SK-N-SH treated with all-trans-retinoic acid at 6 μM for 48 hours (cell line): ENCODE measurements at regions not wholly inside any gene's neighbourhood (a gene's known extent, or its start where the extent isn't known, plus 50 kb on each side); places are given as distances from the start of the nearest gene placed in this dataset.

Experiments used
- BACH2 ChIP-seq: fragments of 250-450 bp; sonication (Bioruptor Pico); IDR thresholded peaks from 2 replicates; pipeline ENCODE4 v1.9.0; 2021; ENCODE audit warnings: mild to moderate bottlenecking, borderline replicate concordance
- OSR1 ChIP-seq: fragments of 250-450 bp; sonication (Bioruptor Pico); IDR thresholded peaks from 2 replicates; pipeline ENCODE4 v1.8.0; 2022; ENCODE audit warnings: moderate library complexity, mild to moderate bottlenecking, inconsistent platforms
- PATZ1 ChIP-seq: fragments of 250-450 bp; sonication (Bioruptor Pico); IDR thresholded peaks from 2 replicates; pipeline ENCODE4 v1.8.0; 2020; ENCODE audit warnings: mild to moderate bottlenecking, moderate library complexity, borderline replicate concordance
- RARB ChIP-seq: fragments of 250-450 bp; sonication (Bioruptor Pico); IDR thresholded peaks from 2 replicates; pipeline ENCODE4 v1.8.0; 2021; ENCODE audit warnings: mild to moderate bottlenecking, moderate library complexity
- ZFP3 ChIP-seq: fragments of 250-450 bp; sonication (Bioruptor Pico); IDR thresholded peaks from 2 replicates; pipeline ENCODE4 v1.5.0; 2020; ENCODE audit warnings: mild to moderate bottlenecking, moderate library complexity
- ZFP30 ChIP-seq: fragments of 450-650 bp; formaldehyde crosslinking; IDR thresholded peaks from 2 replicates; pipeline ENCODE4 v1.5.0; 2022; ENCODE audit warnings: mild to moderate bottlenecking, moderate library complexity
- ZNF565 ChIP-seq: fragments of 450-650 bp; formaldehyde crosslinking; conservative IDR thresholded peaks from 2 replicates; pipeline ENCODE4 v1.5.0; 2020; ENCODE audit warnings: low read depth, mild to moderate bottlenecking, moderate library complexity
- TF ChIP-seq, protein P1 (sequence below): fragments of 250-450 bp; sonication (Bioruptor Pico); IDR thresholded peaks from 2 replicates; pipeline ENCODE4 v1.5.0; 2020; ENCODE audit warnings: mild to moderate bottlenecking, moderate library complexity
- TF ChIP-seq, protein P2 (sequence below): fragments of 250-450 bp; sonication (Bioruptor Pico); IDR thresholded peaks from 2 replicates; pipeline ENCODE4 v1.5.1; 2020; ENCODE audit warnings: low read depth, mild to moderate bottlenecking, moderate library complexity
- TF ChIP-seq, protein P3 (sequence below): fragments of 250-450 bp; sonication (Bioruptor Pico); IDR thresholded peaks from 2 replicates; pipeline ENCODE4 v1.8.0; 2021; ENCODE audit warnings: low read depth, mild to moderate bottlenecking, moderate library complexity, borderline replicate concordance

- TF ChIP-seq PATZ1 (CRISPR knock-in tag), result no peak
- TF ChIP-seq, protein P1, sequence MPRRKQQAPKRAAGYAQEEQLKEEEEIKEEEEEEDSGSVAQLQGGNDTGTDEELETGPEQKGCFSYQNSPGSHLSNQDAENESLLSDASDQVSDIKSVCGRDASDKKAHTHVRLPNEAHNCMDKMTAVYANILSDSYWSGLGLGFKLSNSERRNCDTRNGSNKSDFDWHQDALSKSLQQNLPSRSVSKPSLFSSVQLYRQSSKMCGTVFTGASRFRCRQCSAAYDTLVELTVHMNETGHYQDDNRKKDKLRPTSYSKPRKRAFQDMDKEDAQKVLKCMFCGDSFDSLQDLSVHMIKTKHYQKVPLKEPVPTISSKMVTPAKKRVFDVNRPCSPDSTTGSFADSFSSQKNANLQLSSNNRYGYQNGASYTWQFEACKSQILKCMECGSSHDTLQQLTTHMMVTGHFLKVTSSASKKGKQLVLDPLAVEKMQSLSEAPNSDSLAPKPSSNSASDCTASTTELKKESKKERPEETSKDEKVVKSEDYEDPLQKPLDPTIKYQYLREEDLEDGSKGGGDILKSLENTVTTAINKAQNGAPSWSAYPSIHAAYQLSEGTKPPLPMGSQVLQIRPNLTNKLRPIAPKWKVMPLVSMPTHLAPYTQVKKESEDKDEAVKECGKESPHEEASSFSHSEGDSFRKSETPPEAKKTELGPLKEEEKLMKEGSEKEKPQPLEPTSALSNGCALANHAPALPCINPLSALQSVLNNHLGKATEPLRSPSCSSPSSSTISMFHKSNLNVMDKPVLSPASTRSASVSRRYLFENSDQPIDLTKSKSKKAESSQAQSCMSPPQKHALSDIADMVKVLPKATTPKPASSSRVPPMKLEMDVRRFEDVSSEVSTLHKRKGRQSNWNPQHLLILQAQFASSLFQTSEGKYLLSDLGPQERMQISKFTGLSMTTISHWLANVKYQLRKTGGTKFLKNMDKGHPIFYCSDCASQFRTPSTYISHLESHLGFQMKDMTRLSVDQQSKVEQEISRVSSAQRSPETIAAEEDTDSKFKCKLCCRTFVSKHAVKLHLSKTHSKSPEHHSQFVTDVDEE (CRISPR knock-in tag), result no peak
- TF ChIP-seq, protein P2, sequence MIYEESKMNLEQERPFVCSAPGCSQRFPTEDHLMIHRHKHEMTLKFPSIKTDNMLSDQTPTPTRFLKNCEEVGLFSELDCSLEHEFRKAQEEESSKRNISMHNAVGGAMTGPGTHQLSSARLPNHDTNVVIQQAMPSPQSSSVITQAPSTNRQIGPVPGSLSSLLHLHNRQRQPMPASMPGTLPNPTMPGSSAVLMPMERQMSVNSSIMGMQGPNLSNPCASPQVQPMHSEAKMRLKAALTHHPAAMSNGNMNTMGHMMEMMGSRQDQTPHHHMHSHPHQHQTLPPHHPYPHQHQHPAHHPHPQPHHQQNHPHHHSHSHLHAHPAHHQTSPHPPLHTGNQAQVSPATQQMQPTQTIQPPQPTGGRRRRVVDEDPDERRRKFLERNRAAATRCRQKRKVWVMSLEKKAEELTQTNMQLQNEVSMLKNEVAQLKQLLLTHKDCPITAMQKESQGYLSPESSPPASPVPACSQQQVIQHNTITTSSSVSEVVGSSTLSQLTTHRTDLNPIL (CRISPR knock-in tag), result no peak
- TF ChIP-seq ZNF565 (CRISPR knock-in tag), result no peak
- no peak for TF ChIP-seq ZFP30 (CRISPR knock-in tag)
- TF ChIP-seq BACH2 (CRISPR knock-in tag), result no peak
- TF ChIP-seq ZFP3 (CRISPR knock-in tag), result no peak
- TF ChIP-seq OSR1 (CRISPR knock-in tag), result no peak
- TF ChIP-seq, protein P3, sequence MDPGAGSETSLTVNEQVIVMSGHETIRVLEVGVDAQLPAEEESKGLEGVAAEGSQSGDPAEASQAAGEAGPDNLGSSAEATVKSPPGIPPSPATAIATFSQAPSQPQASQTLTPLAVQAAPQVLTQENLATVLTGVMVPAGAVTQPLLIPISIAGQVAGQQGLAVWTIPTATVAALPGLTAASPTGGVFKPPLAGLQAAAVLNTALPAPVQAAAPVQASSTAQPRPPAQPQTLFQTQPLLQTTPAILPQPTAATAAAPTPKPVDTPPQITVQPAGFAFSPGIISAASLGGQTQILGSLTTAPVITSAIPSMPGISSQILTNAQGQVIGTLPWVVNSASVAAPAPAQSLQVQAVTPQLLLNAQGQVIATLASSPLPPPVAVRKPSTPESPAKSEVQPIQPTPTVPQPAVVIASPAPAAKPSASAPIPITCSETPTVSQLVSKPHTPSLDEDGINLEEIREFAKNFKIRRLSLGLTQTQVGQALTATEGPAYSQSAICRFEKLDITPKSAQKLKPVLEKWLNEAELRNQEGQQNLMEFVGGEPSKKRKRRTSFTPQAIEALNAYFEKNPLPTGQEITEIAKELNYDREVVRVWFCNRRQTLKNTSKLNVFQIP, result no peak
- TF ChIP-seq RARB (CRISPR knock-in tag), result no peak
These were observed 1277.6 kb upstream of the SEL1L start for GRCh38 chr14:82811246-82811645.
